ENCODE measurements at regions not wholly inside any gene's neighbourhood (a gene's known extent, or its start where the extent isn't known, plus 50 kb on each side); places are given as distances from the start of the nearest gene placed in this dataset.

GRCh38 chr5:31121224-31121623 is 72.3 kb upstream of the CDH6 start:
- WGBS, 3 donors: 66 to 76% (median 75%) methylated on average over 2 of the region's 2 CpGs
- Histone ChIP-seq H3K4me3 (no peak overlapping the region), H3K27me3 (no peaks in the 10 kb centered on the region), H3K9me3 (no peaks in the 10 kb centered on the region), H3K27ac (no peak overlapping the region), H3K4me1 (ENCODE audit: insufficient read depth) (no peaks in the 10 kb centered on the region), H3K36me3 (no peaks in the 10 kb centered on the region)
- no peak for TF ChIP-seq EP300 (IDR thresholded peaks at IDR 0.05)
- TF ChIP-seq, protein P1, sequence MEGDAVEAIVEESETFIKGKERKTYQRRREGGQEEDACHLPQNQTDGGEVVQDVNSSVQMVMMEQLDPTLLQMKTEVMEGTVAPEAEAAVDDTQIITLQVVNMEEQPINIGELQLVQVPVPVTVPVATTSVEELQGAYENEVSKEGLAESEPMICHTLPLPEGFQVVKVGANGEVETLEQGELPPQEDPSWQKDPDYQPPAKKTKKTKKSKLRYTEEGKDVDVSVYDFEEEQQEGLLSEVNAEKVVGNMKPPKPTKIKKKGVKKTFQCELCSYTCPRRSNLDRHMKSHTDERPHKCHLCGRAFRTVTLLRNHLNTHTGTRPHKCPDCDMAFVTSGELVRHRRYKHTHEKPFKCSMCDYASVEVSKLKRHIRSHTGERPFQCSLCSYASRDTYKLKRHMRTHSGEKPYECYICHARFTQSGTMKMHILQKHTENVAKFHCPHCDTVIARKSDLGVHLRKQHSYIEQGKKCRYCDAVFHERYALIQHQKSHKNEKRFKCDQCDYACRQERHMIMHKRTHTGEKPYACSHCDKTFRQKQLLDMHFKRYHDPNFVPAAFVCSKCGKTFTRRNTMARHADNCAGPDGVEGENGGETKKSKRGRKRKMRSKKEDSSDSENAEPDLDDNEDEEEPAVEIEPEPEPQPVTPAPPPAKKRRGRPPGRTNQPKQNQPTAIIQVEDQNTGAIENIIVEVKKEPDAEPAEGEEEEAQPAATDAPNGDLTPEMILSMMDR (IDR thresholded peaks at IDR 0.05): no peak
- no peak for TF ChIP-seq POLR2A (IDR thresholded peaks at IDR 0.05)
- no peak for DNase-seq
- intact Hi-C loops (cut with DNase I): no loop called here

DNA sequence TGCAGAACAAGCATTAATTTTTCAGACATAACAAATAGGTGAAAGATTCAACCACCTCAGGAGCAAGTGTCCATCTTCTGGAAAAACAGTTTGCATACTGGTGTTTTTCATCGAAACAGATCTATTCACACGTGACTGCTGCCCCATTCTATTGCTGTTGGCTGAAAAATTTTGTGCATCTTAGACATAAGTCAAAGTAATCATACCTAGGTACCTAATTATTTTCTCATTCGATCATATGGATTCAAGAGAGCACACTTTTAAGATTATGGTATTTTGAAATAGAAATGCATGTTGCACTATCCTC is 72.9 kb upstream of the CDH6 start:
- Histone ChIP-seq H3K27ac (no peak overlapping the region), H3K4me3 (no peak overlapping the region), H3K9me3 (no peaks in the 10 kb centered on the region), H3K36me3 (no peaks in the 10 kb centered on the region), H3K27me3 (no peaks in the 10 kb centered on the region), H3K4me1 (ENCODE audit: insufficient read depth) (no peaks in the 10 kb centered on the region)
- no peak for DNase-seq
- intact Hi-C loops (cut with DNase I): no loop called here
- 84 to 90% (median 84%) methylated on average over 3 of the region's 3 CpGs for WGBS, 3 donors
- no peak for TF ChIP-seq EP300 (IDR thresholded peaks at IDR 0.05)
- TF ChIP-seq, protein P1 (IDR thresholded peaks at IDR 0.05): no peak
- no peak for TF ChIP-seq POLR2A (IDR thresholded peaks at IDR 0.05)

DNA sequence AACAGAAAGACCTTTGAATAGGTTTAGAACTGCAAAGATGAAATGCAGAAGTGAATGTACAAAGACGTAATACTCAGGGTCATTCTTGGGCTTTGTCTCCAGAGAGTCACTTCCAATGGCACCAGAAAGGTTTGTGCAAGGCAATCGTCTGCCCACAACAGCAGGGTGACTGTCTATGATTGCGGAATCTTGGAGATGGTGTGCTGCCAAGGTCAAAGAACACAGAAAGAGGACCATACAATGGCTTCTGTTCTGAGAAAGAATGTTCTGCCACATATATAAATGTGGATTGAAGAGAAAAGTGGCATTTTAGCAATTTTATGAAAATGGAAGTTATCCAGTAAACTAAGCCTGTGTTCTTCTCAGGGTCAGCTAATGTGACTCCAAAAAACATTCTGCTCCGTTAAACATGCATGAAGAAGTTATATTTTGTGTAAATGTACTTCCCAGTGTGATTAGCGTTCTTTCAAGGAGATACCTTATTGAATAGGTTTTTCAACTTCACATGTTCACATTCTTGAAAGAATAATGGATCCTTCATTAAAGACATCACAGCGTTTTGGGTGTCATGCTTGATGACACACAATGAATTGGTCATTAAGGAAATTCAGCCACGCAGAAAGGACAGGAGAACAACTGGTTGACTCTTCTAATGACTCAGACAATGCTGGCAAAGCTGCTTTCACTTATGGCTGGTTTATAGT is 73.4 kb upstream of the CDH6 start:
- WGBS, 3 donors: 73 to 76% (median 74%) methylated on average over 7 of the region's 7 CpGs
- intact Hi-C loops (cut with DNase I): no loop called here
- TF ChIP-seq POLR2A (IDR thresholded peaks at IDR 0.05) (no peak), EP300 (IDR thresholded peaks at IDR 0.05) (no peak)
- TF ChIP-seq, protein P1 (IDR thresholded peaks at IDR 0.05): no peak
- no peaks in the 10 kb centered on the region for H3K36me3 ChIP-seq
- H3K4me1 ChIP-seq (ENCODE audit: insufficient read depth): no peaks in the 10 kb centered on the region
- H3K9me3 ChIP-seq: no peaks in the 10 kb centered on the region
- H3K27me3 ChIP-seq: no peaks in the 10 kb centered on the region
- no peak overlapping the region for H3K27ac ChIP-seq
- no peak overlapping the region for H3K4me3 ChIP-seq
- DNase-seq: no peak

- WGBS, 3 donors: 78 to 83% (median 81%) methylated on average over 6 of the region's 6 CpGs
- no peaks in the 10 kb centered on the region for H3K27me3 ChIP-seq
- intact Hi-C loops (cut with DNase I): no loop called here
These were observed 76.9 kb upstream of the CDH6 start for GRCh38 chr5:31116466-31117031.

More at GRCh38 chr5:31116466-31117031, 76.9 kb upstream of the CDH6 start:
- no peak for TF ChIP-seq POLR2A (IDR thresholded peaks at IDR 0.05)
- no peak for TF ChIP-seq EP300 (IDR thresholded peaks at IDR 0.05)
- TF ChIP-seq, protein P1 (IDR thresholded peaks at IDR 0.05): no peak
- Histone ChIP-seq H3K4me3 (no peak overlapping the region), H3K4me1 (ENCODE audit: insufficient read depth) (no peaks in the 10 kb centered on the region), H3K36me3 (no peaks in the 10 kb centered on the region), H3K27ac (no peak overlapping the region), H3K9me3 (no peaks in the 10 kb centered on the region)
- no peak for DNase-seq

Data from ovary (tissue), 7 donors.